ENCODE measurements at regions not wholly inside any gene's neighbourhood (a gene's known extent, or its start where the extent isn't known, plus 50 kb on each side); places are given as distances from the start of the nearest gene placed in this dataset.

- H2AK5ac ChIP-seq (ENCODE audit: insufficient read length, low read length), result no peak overlapping the region
- H2BK20ac ChIP-seq (ENCODE audit: low read depth, low read length, poor library complexity, severe bottlenecking), result no peak overlapping the region
- no peaks in the 10 kb centered on the region for H3K9me3 ChIP-seq (ENCODE audit: control insufficient read depth, low read depth, low read length)
- Mint-ChIP-seq H3K36me3 (ENCODE audit: insufficient read depth in 1 of 3, low read depth in 3 of 3) (peaks cover 0 to 13% (median 2%) of the 10 kb centered on the region in 3 experiments; a peak in 4 of 7 replicates), H3K9me3 (0 out of 5 replicates have a peak, but pooled peaks cover 0 to 2% of the 10 kb centered on the region in 2 experiments), H3K27ac (no peak overlapping the region), H3K27me3 (ENCODE audit: low read depth) (no peaks in the 10 kb centered on the region), H3K4me3 (no peak overlapping the region), H3K4me1 (no peaks in the 10 kb centered on the region)
- H3K14ac ChIP-seq (ENCODE audit: insufficient read depth, low read length), result no peak overlapping the region
- H3K4ac ChIP-seq (ENCODE audit: low read depth, low read length), result no peak overlapping the region
- H3K4me1 ChIP-seq (ENCODE audit: insufficient read depth, low read length), result no peaks in the 10 kb centered on the region
- TF ChIP-seq CTCF (conservative IDR thresholded peaks at IDR 0.05), result no peak
- H4K8ac ChIP-seq (replicated peaks; ENCODE audit: insufficient read length, low read depth, low read length), result no peak overlapping the region
- H3K9ac ChIP-seq (ENCODE audit: extremely low read depth, insufficient read length, low read length), result no peak overlapping the region
- no peak overlapping the region for H2BK5ac ChIP-seq (ENCODE audit: insufficient read length, low read length)
- H3K4me2 ChIP-seq (ENCODE audit: insufficient read depth, insufficient read length, low read length), result no peak overlapping the region
- H4K91ac ChIP-seq (ENCODE audit: insufficient read length, low read depth, low read length), result no peak overlapping the region
- H4K20me1 ChIP-seq (ENCODE audit: control insufficient read depth, insufficient read depth, insufficient read length), result no peaks in the 10 kb centered on the region
- H3K79me1 ChIP-seq (ENCODE audit: insufficient read depth, low read depth, low read length, poor library complexity, severe bottlenecking), result no peaks in the 10 kb centered on the region
- no peak overlapping the region for H2BK15ac ChIP-seq (ENCODE audit: low read depth, low read length)
- H3K23me2 ChIP-seq (ENCODE audit: insufficient read length, low read depth, low read length, poor library complexity, severe bottlenecking), result no peaks in the 10 kb centered on the region
- no peak overlapping the region for H4K5ac ChIP-seq (ENCODE audit: insufficient read length, low read depth, low read length)
- no peak overlapping the region for H3T11ph ChIP-seq (ENCODE audit: low read length)
- no peaks in the 10 kb centered on the region for H3K27me3 ChIP-seq (ENCODE audit: insufficient read depth, low read length)
- no peak overlapping the region for H3K18ac ChIP-seq (ENCODE audit: insufficient read length, low read depth, low read length)
- WGBS (ENCODE audit: extremely low coverage, insufficient read length, low lambda C conversion rate), result no CpG with 5 or more reads among the region's 37 CpGs
- no peaks in the 10 kb centered on the region for H3K79me2 ChIP-seq (ENCODE audit: insufficient read depth, low read length)
- H3K23ac ChIP-seq (ENCODE audit: insufficient read length, low read depth, low read length), result no peak overlapping the region
- no peak overlapping the region for H3K56ac ChIP-seq (ENCODE audit: insufficient read length, low read depth, low read length)
- no peak overlapping the region for H3K27ac ChIP-seq (ENCODE audit: insufficient read length, low read depth, low read length)
- H2AFZ ChIP-seq (ENCODE audit: low read length), result no peak overlapping the region
- no peak overlapping the region for H2BK120ac ChIP-seq (ENCODE audit: low read depth, low read length, poor library complexity, severe bottlenecking)
- H2BK12ac ChIP-seq (ENCODE audit: insufficient read length, low read depth, low read length), result no peak overlapping the region
- DNase-seq, result no peak
These were observed 486.2 kb downstream of the TRAM1L1 start for GRCh38 chr4:116598980-116599789.
